Cardiac muscle cell (in vitro differentiated cells and primary cell): ENCODE measurements at regions not wholly inside any gene's neighbourhood (a gene's known extent, or its start where the extent isn't known, plus 50 kb on each side); places are given as distances from the start of the nearest gene placed in this dataset.

Experiments used
- DNase-seq, 2 donors: peaks; one replicate each; pipeline versions ENCODE4 v3.0.0 to v3.0.0-alpha.2; 2010 to 2017; ENCODE audit warnings: low read depth in 1 of 2, low spot score in 1 of 2
- H3K27ac ChIP-seq: fragments of 200-600 bp; sonication (generic); 2 replicates; pipeline ENCODE4 v1.5.1; 2016
- H3K27me3 ChIP-seq: fragments of 200-600 bp; sonication (generic); 2 replicates; pipeline ENCODE4 v1.6.0; 2016; ENCODE audit warnings: control low read depth
- H3K36me3 ChIP-seq: fragments of 200-600 bp; sonication (generic); 2 replicates; pipeline ENCODE4 v1.5.1; 2016; ENCODE audit warnings: control low read depth
- H3K4me1 ChIP-seq: fragments of 200-600 bp; sonication (generic); 2 replicates; pipeline ENCODE4 v1.8.1; 2017; ENCODE audit warnings: low read depth, mild to moderate bottlenecking, mixed run types
- H3K4me3 ChIP-seq: fragments of 200-600 bp; sonication (generic); 2 replicates; pipeline ENCODE4 v1.5.1; 2016; ENCODE audit warnings: mild to moderate bottlenecking
- H3K9me3 ChIP-seq: fragments of 200-600 bp; sonication (generic); 2 replicates; pipeline ENCODE4 v1.5.1; 2017; ENCODE audit warnings: low read depth, mild to moderate bottlenecking, control low read depth
- CTCF ChIP-seq: IDR thresholded peaks from 2 replicates; pipeline ENCODE4 v1.5.1; 2012; ENCODE audit warnings: low read depth, mild to moderate bottlenecking, low read length

GRCh38 chr4:18369561-18369960 lies 348.0 kb upstream of the LCORL start:
- no peaks in the 10 kb centered on the region for H3K9me3 ChIP-seq
- no peaks in the 10 kb centered on the region for H3K36me3 ChIP-seq
- H3K4me1 ChIP-seq, result no peaks in the 10 kb centered on the region
- no peaks in the 10 kb centered on the region for H3K27me3 ChIP-seq
- TF ChIP-seq CTCF, result no peak
- H3K4me3 ChIP-seq, result no peak overlapping the region
- no peak for DNase-seq
- H3K27ac ChIP-seq, result no peak overlapping the region

GRCh38 chr4:18366892-18367291 lies 345.3 kb upstream of the LCORL start:
- Histone ChIP-seq H3K4me1 (no peaks in the 10 kb centered on the region), H3K27me3 (no peaks in the 10 kb centered on the region), H3K27ac (no peak overlapping the region), H3K4me3 (no peak overlapping the region), H3K9me3 (no peaks in the 10 kb centered on the region), H3K36me3 (no peaks in the 10 kb centered on the region)
- DNase-seq, result peak; percentile 45 to 51
- TF ChIP-seq CTCF, result peak; percentile 54

GRCh38 chr4:18366136-18366535 lies 344.6 kb upstream of the LCORL start:
- no peak for TF ChIP-seq CTCF
- no peak for DNase-seq
- Histone ChIP-seq H3K4me1 (no peaks in the 10 kb centered on the region), H3K9me3 (no peaks in the 10 kb centered on the region), H3K27me3 (no peaks in the 10 kb centered on the region), H3K27ac (no peak overlapping the region), H3K4me3 (no peak overlapping the region), H3K36me3 (no peaks in the 10 kb centered on the region)

GRCh38 chr4:18343581-18343980 lies 322.0 kb upstream of the LCORL start:
- no peaks in the 10 kb centered on the region for H3K4me1 ChIP-seq
- H3K9me3 ChIP-seq, result no peaks in the 10 kb centered on the region
- no peak overlapping the region for H3K27ac ChIP-seq
- no peak overlapping the region for H3K4me3 ChIP-seq
- DNase-seq, result no peak
- TF ChIP-seq CTCF, result no peak
- no peaks in the 10 kb centered on the region for H3K36me3 ChIP-seq
- no peaks in the 10 kb centered on the region for H3K27me3 ChIP-seq

GRCh38 chr4:18342847-18343246 lies 321.3 kb upstream of the LCORL start:
- H3K9me3 ChIP-seq, result no peaks in the 10 kb centered on the region
- TF ChIP-seq CTCF, result no peak
- no peak for DNase-seq
- no peaks in the 10 kb centered on the region for H3K4me1 ChIP-seq
- no peak overlapping the region for H3K4me3 ChIP-seq
- H3K36me3 ChIP-seq, result no peaks in the 10 kb centered on the region
- H3K27me3 ChIP-seq, result no peaks in the 10 kb centered on the region
- H3K27ac ChIP-seq, result no peak overlapping the region

GRCh38 chr4:18321956-18322530 lies 300.5 kb upstream of the LCORL start:
- Histone ChIP-seq H3K27me3 (no peaks in the 10 kb centered on the region), H3K9me3 (no peaks in the 10 kb centered on the region), H3K4me3 (no peak overlapping the region), H3K36me3 (no peaks in the 10 kb centered on the region), H3K4me1 (no peaks in the 10 kb centered on the region), H3K27ac (no peak overlapping the region)
- no peak for DNase-seq
- no peak for TF ChIP-seq CTCF
